Fibroblast of mammary gland (primary cell): ENCODE measurements at regions not wholly inside any gene's neighbourhood (a gene's known extent, or its start where the extent isn't known, plus 50 kb on each side); places are given as distances from the start of the nearest gene placed in this dataset.

Experiments used
- DNase-seq: peaks from one replicate; pipeline ENCODE4 v3.0.0-alpha.2; 2010; ENCODE audit warnings: low read depth
- H3K4me3 ChIP-seq: 2 replicates; pipeline ENCODE4 v1.5.1; 2011; ENCODE audit warnings: low read depth, mild to moderate bottlenecking, low read length, moderate library complexity; ENCODE audit not compliant: control insufficient read depth
- CTCF ChIP-seq: conservative IDR thresholded peaks from 2 replicates; pipeline ENCODE4 v1.5.1; 2011; ENCODE audit warnings: low read depth, low read length, inconsistent platforms; ENCODE audit not compliant: control insufficient read depth, insufficient read depth

DNA sequence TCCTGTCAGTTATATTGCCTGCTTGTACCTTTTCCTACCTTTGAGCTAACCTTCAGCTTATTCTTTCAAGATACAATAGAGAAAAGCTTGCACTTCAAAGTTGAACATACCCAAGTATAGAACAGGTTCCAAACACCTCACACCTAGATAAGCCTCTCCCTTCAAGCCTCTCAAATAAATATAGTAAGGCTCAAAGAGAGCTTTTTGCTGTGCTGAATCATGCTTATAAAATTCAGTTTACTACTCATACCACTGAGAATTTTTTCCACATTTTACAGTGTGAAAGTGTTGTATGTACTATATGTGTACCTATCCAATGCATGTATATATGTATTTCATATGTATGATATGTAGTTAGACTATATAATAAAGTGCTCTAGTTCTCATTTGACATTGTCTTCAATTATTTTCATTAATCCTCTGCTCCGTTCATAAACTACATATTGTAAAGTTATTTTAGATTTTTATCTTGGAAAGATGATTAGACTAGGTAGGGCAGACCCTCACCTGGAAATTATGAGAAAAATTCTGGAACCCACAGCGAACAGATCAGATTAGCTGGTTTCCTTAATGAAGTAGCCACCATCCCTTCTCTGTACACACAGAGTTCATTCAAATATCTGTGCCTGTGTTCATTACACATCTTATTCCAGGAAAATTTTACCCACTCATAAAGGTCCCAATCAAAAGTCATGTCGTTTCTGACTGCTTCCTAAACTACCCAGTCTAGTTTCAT lies 149.2 kb upstream of the RGMB start:
- no peak for DNase-seq
- no peak overlapping the region for H3K4me3 ChIP-seq
- no peak for TF ChIP-seq CTCF

- no peak for DNase-seq
- no peak for TF ChIP-seq CTCF
- no peak overlapping the region for H3K4me3 ChIP-seq
Measured at GRCh38 chr5:98627121-98627520, 146.3 kb upstream of the RGMB start.

- TF ChIP-seq CTCF = no peak
Measured at GRCh38 chr5:98630621-98631020, 142.8 kb upstream of the RGMB start.

DNA sequence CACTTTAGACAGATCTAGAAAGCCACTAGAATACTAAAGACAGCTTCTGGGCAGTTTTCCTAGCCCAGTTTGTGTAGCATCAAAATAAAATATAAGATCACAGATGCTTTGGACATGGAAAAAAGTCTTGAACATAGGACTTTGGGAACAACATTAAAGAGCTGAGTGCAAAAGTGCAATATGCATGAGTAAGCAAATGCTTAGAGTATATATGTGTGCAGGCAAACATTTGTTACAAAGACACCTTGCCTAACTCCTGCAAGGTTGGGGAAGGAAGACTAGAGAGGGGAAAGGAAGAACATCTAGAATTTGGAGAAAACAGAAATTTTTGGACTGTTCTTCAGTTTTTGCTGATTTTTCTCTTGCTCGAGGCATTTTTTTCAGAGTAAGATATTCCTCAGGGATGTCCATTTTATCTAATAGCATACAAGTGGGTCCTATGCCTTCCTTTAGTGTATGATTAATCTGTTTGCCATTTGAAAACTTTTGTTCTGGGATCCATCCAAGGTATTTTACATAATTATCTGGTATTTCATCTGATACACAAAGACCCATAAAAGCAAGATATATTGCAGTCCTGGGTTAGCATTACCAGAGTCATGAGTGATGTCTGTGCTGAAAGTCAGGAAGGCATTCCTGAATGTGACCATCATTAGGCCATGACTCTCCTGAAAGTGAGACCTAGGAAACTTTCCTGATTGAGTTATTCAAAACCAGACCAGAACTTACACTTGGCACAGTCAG lies 142.0 kb upstream of the RGMB start:
- no peak overlapping the region for H3K4me3 ChIP-seq
- TF ChIP-seq CTCF = no peak
- DNase-seq = peak; percentile 68

More at GRCh38 chr5:98630621-98631020, 142.8 kb upstream of the RGMB start:
- no peak for DNase-seq
- no peak overlapping the region for H3K4me3 ChIP-seq

DNA sequence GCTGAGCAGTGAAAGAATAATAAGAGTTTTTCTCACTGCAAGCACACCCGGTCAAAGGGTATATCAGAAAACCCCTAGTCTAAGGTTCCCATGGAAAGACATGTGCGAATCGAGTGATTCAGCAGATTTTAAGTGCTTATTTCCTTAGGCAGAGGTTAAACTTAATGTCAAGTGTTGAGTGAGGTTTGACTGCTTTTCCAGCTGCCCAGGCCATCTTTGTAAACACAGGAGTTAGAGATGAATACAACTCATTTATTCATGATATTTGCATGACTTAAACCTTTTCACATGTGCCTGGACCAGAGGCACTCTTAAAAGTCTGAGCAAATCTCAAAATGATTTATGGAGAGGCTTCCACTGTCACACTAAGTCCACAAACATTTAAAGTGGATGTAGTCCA lies 137.8 kb upstream of the RGMB start:
- peak; percentile 45 for DNase-seq
- no peak for TF ChIP-seq CTCF
- no peak overlapping the region for H3K4me3 ChIP-seq

GRCh38 chr5:98637116-98637515 lies 136.3 kb upstream of the RGMB start:
- no peak for TF ChIP-seq CTCF
- no peak for DNase-seq
- no peak overlapping the region for H3K4me3 ChIP-seq
